DMS79 treated with DMSO at 0.1 percent for 48 hours (cell line): ENCODE measurements at regions not wholly inside any gene's neighbourhood (a gene's known extent, or its start where the extent isn't known, plus 50 kb on each side); places are given as distances from the start of the nearest gene placed in this dataset.

ENCODE experiments used
- DNase-seq: peaks from one replicate; lab custom pipeline; 2025; lab: John Stamatoyannopoulos, UW

DNA sequence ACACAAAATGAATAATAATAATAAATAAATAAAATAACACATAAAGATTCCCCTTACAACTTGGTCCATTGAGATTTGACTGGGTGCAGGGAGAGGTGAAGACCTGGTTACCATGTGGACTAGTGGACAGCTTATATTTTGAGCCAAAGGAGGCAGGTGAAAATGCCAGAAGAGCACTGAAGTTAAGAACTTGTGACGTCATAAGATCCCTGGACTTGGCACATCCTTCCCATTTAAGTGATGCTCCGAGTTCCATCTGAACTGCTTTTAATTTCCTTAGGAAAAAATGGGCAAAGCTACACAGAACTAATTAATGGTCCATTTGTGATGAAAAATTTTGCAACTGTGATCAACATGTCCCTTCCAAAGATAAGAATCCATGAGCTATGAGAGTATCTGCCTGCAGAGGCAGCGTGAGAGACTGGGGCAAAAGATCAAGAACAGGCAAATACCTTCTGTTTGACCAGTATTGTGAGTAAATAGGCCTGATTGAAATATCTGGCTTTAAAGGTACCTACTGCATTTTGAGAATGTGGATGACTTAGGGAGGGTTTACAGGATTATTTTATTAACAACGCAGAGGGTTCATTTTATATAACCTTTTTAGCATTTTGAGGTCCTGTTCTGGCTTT, 101.2 kb upstream of the POT1 start:
- DNase-seq: no peak

DNA sequence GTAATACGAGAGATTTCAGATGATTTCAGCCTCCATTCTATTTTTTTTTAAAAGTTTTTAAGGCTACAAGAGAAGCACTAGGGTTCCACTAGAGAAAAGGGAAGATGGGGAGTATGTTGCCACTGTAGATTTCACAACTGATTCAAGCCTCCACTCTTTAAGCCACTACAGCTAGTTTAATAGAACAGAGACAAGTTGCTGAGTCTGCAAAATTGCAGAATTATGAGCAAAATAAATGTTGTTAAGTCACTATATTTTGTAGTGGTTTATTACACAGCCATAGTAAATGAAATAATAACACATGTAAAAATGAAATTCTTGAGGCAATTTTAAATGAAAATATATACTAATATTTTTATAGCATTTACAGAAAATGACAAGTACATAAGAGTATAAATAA, 96.0 kb upstream of the POT1 start:
- no peak for DNase-seq

DNA sequence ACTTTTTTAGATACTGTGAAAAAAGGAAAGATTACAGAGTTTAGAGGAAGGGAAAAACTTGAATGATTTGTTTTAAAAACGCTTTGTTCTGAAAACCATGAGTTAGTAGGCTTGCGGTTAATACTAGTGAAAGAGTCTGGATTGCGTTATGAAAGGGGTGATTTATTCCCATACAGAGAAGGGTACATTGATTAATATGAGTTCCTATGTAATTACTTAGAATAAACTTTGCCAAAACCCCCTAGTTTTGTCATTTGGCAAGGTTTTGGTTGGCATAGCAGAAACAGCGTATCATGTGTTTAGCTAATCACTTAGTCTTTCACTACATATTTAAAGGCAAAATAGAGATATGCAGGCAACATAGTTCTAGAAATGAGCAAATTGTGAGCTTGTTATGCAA, 91.2 kb upstream of the POT1 start:
- DNase-seq: no peak

DNA sequence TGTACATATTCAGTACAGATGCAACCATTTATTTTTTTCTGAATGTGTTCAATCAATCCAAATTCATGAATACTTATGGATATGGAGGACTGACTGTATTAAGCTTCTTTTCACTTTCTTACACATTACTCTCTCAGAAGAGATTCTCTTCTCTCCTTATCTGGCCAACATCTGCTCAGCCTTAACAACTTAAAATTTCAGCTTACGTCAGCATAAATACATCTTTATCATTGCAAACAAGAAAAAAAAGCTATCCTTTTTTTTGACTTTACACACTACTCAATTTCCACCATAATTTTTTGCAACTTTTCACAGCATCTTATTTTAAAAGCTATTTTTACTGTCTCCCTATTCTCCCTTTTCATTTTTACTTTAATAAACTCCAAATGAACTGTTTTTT, 80.9 kb upstream of the POT1 start:
- DNase-seq: no peak

DNA sequence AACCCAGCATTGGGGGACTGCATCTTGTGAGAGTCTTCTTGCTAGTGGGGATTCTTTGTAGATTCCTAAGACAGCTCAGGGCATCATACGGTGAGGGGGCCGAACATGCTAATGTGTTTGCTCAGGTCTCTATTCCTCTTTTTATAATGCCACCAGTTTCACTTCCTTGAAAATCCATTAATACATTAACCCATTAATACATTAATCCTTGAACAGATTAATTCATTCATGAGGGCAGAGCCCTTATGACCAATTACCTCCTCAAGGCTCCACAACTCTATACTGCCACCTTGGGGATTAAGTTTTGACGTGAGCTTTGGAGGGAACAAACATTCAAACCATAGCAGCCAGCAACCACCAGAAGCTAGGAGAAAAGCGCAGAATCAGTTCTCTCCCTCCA, 67.2 kb upstream of the POT1 start:
- DNase-seq: no peak

DNA sequence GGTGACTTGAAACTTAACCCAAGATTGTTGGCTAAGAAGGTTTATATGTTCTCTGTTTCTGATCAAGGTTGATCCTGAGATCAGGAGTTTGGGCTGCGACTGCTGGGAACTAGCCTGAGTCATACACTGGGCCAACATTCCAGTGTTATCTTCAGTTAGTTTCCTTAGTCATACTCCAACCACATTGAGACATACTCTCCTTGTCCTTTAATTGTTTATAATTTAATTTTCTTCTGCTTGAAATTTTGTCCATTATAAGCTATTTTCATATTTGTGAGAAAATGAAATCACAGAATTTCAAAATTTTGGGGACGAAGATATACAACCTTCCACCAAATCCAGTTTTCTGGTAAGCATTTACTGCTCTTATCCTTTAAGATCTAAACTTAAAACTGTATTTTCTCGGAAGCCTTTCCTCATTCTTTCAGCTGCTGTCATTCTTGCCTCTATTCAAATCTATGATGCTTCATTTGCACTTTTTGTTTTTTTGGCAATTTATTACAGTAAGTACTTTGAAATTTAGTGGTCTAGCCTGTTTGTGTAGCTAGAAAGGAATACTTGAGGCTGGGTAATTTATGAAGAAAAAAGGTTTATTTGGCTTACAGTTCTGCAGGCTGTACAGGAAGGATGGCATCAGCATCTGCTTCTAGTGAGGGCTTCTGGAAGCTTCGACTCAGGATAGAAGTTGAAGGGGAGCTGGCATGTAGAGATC, 63.4 kb upstream of the POT1 start:
- DNase-seq: no peak

DNA sequence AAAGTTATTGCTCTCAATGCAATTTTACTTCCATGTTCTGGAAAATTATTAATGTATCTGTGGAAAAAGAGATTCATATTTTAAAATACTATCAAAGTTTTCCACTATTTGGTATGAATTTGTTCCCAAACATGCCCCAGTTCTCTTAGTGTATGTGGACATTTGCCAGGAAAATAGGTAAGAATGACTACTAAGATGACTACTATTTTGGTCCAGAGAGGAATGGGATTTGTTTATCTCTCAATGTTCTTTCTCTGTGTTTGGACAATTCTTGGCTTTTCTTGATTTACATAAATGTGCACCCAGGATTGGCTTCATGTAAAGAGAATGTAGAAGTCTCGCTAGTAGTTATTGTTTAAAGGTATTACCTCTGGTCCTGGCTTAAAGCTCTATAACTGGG, 60.3 kb upstream of the POT1 start:
- DNase-seq: no peak
